Erythroblast (primary cell): ENCODE measurements at regions not wholly inside any gene's neighbourhood (a gene's known extent, or its start where the extent isn't known, plus 50 kb on each side); places are given as distances from the start of the nearest gene placed in this dataset.
"Not testable (repeated sequence)": the region's sequence is repeated elsewhere in the genome, so short reads cannot be mapped to it uniquely, and the experiment has no call there.

ENCODE experiments used
- DNase-seq, 2 experiments: peaks; one replicate each; lab custom pipeline; 2025; lab: John Stamatoyannopoulos, UW
- GATA1 ChIP-seq: IDR thresholded peaks from 2 replicates; pipeline ENCODE4 v1.6.1; 2011; ENCODE audit warnings: low read depth, mild to moderate bottlenecking, control low read depth, low read length, moderate library complexity
- POLR2A ChIP-seq: IDR thresholded peaks from 2 replicates; pipeline ENCODE4 v1.6.1; 2011; ENCODE audit warnings: mild to moderate bottlenecking, low read length

- TF ChIP-seq POLR2A (no peak), GATA1 (no peak)
- peak; percentile 66 to 74 for DNase-seq
Measured at GRCh38 chr6:28657769-28658465, 132.2 kb downstream of the GPX5 start.

DNA sequence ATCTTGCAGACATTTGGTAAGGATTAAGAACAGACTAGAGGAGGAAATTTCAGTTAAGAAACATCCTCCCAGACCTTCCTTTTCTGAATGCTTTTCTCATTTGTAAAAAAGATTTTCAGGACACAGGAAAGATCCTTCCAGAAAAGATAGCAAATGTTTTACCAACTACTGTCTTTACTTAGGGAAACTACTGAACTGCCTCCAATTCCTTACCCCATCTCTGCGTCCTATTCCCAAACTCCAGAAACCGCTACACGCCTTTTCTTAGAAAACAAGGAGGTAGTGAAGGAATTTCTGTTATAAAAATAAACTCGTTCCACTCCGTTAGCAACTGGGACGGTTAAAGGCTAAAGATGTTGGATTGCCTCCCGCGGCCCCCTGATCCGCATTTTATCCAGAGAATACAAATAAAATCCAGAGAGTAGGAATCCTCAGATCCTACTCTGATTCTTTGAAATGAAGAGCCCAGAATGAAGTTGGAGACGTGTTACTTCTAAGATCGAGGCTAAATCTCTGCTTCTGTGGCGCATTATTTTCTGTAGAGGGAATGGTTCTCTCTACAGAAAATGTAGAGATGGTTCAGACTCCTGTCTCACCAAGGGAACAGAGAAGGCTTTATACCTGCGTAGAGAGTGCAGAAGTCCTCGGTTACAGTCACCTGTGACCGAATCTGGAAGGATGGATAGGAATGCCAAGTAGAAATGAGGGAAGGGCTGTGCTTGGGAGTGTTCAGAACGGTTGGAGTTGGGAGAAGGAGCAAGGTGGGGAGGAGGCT is 133.0 kb downstream of the GPX5 start:
- DNase-seq = no peak
- TF ChIP-seq POLR2A = no peak
- TF ChIP-seq GATA1 = no peak

GRCh38 chr6:28659250-28659566 is 133.5 kb downstream of the GPX5 start:
- no peak for TF ChIP-seq GATA1
- no peak for TF ChIP-seq POLR2A

DNA sequence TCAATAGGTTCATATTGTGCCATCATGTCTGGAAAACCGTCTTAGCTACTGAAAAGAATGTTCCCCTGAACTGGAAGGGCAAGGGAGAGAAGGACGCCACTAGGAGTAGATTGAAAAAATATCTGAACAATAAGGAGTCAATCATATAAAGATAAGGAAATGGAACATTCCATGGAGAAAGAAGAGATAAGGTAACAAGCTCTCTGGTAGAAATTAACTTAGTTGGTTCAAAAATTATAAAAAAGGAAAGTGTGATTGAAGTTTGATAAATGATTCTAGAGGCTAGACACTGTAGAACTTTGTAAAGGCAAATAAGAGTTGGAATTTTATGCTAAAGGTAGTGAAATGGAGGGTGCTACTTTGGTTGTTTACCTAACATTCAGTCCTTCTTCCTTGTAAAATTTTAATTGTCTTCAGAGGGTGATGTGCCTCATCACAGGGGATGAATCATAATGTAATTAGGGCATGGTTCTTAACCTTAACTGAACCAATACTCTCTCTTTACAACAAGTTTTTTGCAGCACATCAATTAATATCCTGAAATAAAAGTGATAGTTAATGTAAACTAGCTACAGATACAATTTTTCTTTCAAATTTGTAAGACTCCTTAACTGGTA is 135.5 kb downstream of the GPX5 start:
- no peak for DNase-seq
- TF ChIP-seq GATA1 = no peak
- TF ChIP-seq POLR2A = no peak

More at GRCh38 chr6:28659250-28659566, 133.5 kb downstream of the GPX5 start:
- DNase-seq = no peak

DNA sequence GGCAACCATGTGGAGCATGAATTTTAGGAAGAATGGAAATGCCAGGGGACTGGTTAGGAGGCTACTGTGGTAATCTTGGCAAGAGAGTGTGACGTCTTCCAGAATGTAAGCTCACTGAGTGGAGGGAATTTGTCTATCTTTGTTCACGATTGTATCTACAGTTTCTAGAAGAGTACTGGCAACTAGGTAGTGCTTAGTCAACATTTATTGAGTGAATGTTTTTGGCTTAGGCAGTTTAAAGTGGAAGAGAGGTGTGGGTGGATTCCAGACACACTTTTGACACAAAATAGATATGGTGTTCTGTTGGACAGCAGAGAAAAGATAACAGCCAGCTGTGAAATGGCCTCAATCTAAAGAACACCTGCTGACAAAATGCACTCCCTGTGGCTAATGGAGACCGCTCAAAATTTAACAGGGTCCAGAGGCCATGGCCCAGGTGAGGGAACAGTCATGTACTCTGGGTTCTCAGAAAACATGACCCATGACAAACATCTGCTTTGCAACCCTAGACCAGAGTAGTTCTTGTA is 139.3 kb downstream of the GPX5 start:
- no peak for DNase-seq
- TF ChIP-seq POLR2A (no peak), GATA1 (no peak)

- no peak for DNase-seq
- TF ChIP-seq POLR2A = no peak
- no peak for TF ChIP-seq GATA1
Measured at GRCh38 chr6:28673417-28673786, 147.7 kb downstream of the GPX5 start.

DNA sequence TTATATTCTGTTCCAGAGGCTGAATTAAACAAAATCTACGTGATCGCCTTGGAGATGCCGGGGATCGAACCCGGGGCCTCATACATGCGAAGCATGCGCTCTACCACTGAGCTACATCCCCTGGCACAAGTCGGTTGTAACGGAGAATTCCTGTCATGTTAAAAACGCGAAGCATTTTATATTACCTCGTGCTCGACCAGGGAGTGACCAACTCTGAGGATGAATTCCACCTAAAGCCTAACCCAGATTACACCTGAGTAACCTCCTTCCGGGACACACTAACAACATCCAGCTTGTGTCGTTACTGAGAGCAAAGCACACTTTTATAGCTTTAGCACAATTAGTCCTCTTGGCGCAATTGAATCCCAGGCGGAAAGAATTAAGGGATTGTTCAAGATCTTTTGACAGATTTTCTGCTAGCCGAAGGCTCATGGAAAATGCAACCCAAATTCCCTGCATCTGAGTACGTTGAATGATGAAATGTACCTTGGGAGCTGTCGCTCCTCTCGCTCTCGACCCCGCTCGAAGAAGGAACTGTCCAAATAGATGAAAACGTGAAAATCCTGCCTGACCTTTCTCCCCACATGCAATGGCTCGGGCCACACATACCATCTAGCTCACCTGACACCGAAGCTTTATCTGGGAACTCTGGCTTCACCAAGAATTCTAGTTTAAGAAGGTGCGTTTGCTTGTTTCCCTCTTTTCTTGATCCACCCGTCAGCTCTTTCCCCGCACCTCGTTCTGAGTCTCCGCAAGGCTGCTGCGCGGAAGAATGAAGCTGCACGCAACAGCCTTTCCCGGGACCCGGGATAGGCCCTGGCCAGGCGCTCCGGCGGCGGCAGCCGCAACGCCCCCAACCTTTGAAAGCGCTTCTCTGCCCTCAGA is 148.3 kb downstream of the GPX5 start:
- DNase-seq = peak; percentile 76 to 77
- TF ChIP-seq GATA1 = no peak
- TF ChIP-seq POLR2A = no peak

GRCh38 chr6:28675600-28675999 is 149.9 kb downstream of the GPX5 start:
- no peak for TF ChIP-seq GATA1
- DNase-seq = no peak

DNA sequence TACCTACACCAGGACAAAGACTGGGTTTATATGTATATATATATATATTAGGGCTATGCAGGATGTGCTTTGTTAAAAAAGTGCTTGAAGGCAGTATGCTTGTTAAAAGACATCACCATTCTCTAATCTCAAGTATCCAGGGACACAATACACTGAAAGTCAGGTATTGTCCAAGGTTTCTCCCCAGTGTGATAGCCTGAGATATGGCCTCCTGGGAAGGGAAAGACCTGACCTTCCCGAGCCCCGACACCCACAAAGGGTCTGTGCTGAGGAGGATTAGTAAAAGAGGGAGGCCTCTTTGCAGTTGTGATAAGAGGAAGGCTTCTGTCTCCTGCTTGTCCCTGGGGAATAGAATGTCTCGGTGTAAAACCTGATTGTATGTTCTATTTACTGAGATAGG is 156.9 kb downstream of the GPX5 start:
- no peak for DNase-seq
- TF ChIP-seq POLR2A = no peak
- TF ChIP-seq GATA1 = no peak

GRCh38 chr6:28682956-28683685 is 157.4 kb downstream of the GPX5 start:
- not testable (repeated sequence) for DNase-seq

GRCh38 chr6:28683945-28684538 is 158.4 kb downstream of the GPX5 start:
- TF ChIP-seq GATA1 (no peak), POLR2A (no peak)
- DNase-seq = peak; percentile 47 to 67

DNA sequence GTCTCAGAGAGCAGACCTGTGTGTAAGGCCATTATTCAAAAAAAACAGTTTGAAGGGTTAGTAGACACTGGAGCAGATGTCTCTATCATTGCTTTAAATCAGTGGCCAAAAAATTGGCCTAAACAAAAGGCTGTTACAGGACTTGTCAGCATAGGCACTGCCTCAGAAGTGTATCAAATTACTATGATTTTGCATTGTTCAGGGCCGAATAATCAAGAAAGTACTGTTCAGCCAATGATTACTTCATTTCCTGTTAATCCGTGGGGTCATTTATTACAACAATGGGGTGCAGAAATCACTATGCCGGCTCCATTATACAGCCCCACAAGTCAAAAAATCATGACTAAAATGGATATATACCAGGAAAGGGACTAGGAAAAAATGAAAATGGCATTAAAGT is 160.3 kb downstream of the GPX5 start:
- DNase-seq = not testable (repeated sequence)

GRCh38 chr6:28686446-28687027 is 160.9 kb downstream of the GPX5 start:
- DNase-seq = peak; percentile 66 to 83

- not testable (repeated sequence) for DNase-seq
Measured at GRCh38 chr6:28687309-28687981, 161.8 kb downstream of the GPX5 start.

DNA sequence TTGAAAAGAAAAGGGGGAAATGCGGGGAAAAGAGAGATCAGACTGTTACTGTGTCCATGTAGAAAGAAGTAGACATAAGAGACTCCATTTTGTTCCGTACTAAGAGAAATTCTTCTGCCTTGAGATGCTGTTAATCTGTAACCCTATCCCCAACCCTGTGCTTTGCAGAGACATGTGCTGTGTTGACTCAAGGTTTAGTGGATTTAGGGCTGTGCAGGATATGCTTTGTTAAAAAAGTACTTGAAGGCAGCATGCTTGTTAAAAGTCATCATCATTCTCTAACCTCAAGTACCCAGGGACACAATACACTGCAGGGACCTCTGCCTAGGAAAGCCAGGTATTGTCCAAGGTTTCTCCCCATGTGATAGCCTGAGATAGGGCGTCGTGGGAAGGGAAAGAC is 166.3 kb downstream of the GPX5 start:
- not testable (repeated sequence) for DNase-seq
